ENCODE measurements at regions not wholly inside any gene's neighbourhood (a gene's known extent, or its start where the extent isn't known, plus 50 kb on each side); places are given as distances from the start of the nearest gene placed in this dataset.

DNA sequence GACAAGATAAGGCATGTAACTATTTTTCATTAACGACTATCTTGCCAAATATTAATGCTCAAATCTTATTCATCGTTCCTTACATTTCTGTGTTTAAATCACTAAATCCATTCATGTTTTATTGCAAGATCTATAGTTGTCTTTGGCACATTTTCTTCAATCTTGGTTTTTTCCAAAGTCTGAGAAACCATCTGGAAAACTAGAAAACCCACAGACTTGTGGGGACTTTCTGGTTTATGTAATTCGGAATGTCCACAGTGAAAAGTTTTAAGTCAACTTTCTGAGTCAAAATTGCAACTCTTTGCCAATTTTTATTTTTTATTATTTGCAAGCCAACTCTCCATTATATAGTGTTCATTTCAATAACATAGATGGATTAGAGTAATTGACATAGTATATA is 520.8 kb upstream of the ADAMTS5 start:
- H3K27ac ChIP-seq (ENCODE audit: low read depth, low read length) = no peak overlapping the region
- no peak overlapping the region for H3K9ac ChIP-seq (ENCODE audit: low read length)
- H3K79me2 ChIP-seq (ENCODE audit: control insufficient read depth, insufficient read depth, low read length, poor library complexity) = no peaks in the 10 kb centered on the region
- no peaks in the 10 kb centered on the region for H3K4me1 ChIP-seq (ENCODE audit: control insufficient read depth in 1 of 2, insufficient read depth in 2 of 2, low read length in 2 of 2)
- no peak overlapping the region for H3K18ac ChIP-seq (ENCODE audit: low read length)
- no peak overlapping the region for H3K4ac ChIP-seq (ENCODE audit: low read depth, low read length)
- H3K27me3 ChIP-seq (ENCODE audit: insufficient read depth, low read length) = no peaks in the 10 kb centered on the region
- H3K4me2 ChIP-seq (ENCODE audit: low read length) = no peak overlapping the region
- no peaks in the 10 kb centered on the region for H3K9me3 ChIP-seq (ENCODE audit: insufficient read depth, low read depth, low read length)
- no peak overlapping the region for H4K8ac ChIP-seq (ENCODE audit: low read depth, low read length)
- H4K12ac ChIP-seq (ENCODE audit: low read depth, low read length) = no peak overlapping the region
- H3K4me3 ChIP-seq (ENCODE audit: low read depth, low read length) = no peak overlapping the region
- WGBS (ENCODE audit: extremely low coverage, insufficient coverage, insufficient read length) = no CpG with 5 or more reads among the region's 3 CpGs
- no peak overlapping the region for H2BK12ac ChIP-seq (ENCODE audit: low read length)
- H2AFZ ChIP-seq (ENCODE audit: insufficient read depth, low read length, poor library complexity) = no peak overlapping the region
- no peak overlapping the region for H2BK5ac ChIP-seq (ENCODE audit: low read depth, low read length, poor library complexity)
- no peak overlapping the region for H3K23ac ChIP-seq (ENCODE audit: low read length)
- no peak overlapping the region for H3K14ac ChIP-seq (ENCODE audit: low read length)
- H3K79me1 ChIP-seq (ENCODE audit: low read length) = no peaks in the 10 kb centered on the region
- no peak for DNase-seq
- H3K36me3 ChIP-seq (ENCODE audit: control insufficient read depth in 1 of 2, insufficient read depth in 2 of 2, low read length in 2 of 2) = no peaks in the 10 kb centered on the region
- H2BK120ac ChIP-seq (ENCODE audit: insufficient read depth, low read length, poor library complexity) = no peak overlapping the region
- H2AK5ac ChIP-seq (ENCODE audit: low read length) = no peak overlapping the region
- no peak overlapping the region for H4K91ac ChIP-seq (ENCODE audit: low read depth, low read length)

GRCh38 chr21:27480841-27481261 is 514.0 kb upstream of the ADAMTS5 start:
- H3K79me2 ChIP-seq (ENCODE audit: control insufficient read depth, insufficient read depth, low read length, poor library complexity) = no peaks in the 10 kb centered on the region
- H4K91ac ChIP-seq (ENCODE audit: low read depth, low read length) = no peak overlapping the region
- no peak overlapping the region for H3K4me2 ChIP-seq (ENCODE audit: low read length)
- no peak overlapping the region for H4K12ac ChIP-seq (ENCODE audit: low read depth, low read length)
- H3K18ac ChIP-seq (ENCODE audit: low read length) = no peak overlapping the region
- no peak overlapping the region for H2AFZ ChIP-seq (ENCODE audit: insufficient read depth, low read length, poor library complexity)
- no peak overlapping the region for H2BK120ac ChIP-seq (ENCODE audit: insufficient read depth, low read length, poor library complexity)
- H4K8ac ChIP-seq (ENCODE audit: low read depth, low read length) = no peak overlapping the region
- no peak overlapping the region for H2BK12ac ChIP-seq (ENCODE audit: low read length)
- no peaks in the 10 kb centered on the region for H3K4me1 ChIP-seq (ENCODE audit: control insufficient read depth in 1 of 2, insufficient read depth in 2 of 2, low read length in 2 of 2)
- H3K9me3 ChIP-seq (ENCODE audit: insufficient read depth, low read depth, low read length) = no peaks in the 10 kb centered on the region
- no peaks in the 10 kb centered on the region for H3K79me1 ChIP-seq (ENCODE audit: low read length)
- H3K23ac ChIP-seq (ENCODE audit: low read length) = no peak overlapping the region
- no peak overlapping the region for H2AK5ac ChIP-seq (ENCODE audit: low read length)
- peak in 1 of 2 donors; percentile 23 for DNase-seq
- no peak overlapping the region for H3K14ac ChIP-seq (ENCODE audit: low read length)
- no peak overlapping the region for H2BK5ac ChIP-seq (ENCODE audit: low read depth, low read length, poor library complexity)
- no peak overlapping the region for H3K4ac ChIP-seq (ENCODE audit: low read depth, low read length)
- no peaks in the 10 kb centered on the region for H3K27me3 ChIP-seq (ENCODE audit: insufficient read depth, low read length)
- no peak overlapping the region for H3K27ac ChIP-seq (ENCODE audit: low read depth, low read length)
- H3K4me3 ChIP-seq (ENCODE audit: low read depth, low read length) = no peak overlapping the region
- H3K36me3 ChIP-seq (ENCODE audit: control insufficient read depth in 1 of 2, insufficient read depth in 2 of 2, low read length in 2 of 2) = no peaks in the 10 kb centered on the region
- WGBS (ENCODE audit: extremely low coverage, insufficient coverage, insufficient read length) = no CpG with 5 or more reads among the region's 2 CpGs
- no peak overlapping the region for H3K9ac ChIP-seq (ENCODE audit: low read length)

- no peaks in the 10 kb centered on the region for H3K27me3 ChIP-seq (ENCODE audit: insufficient read depth, low read length)
- H3K79me2 ChIP-seq (ENCODE audit: control insufficient read depth, insufficient read depth, low read length, poor library complexity) = no peaks in the 10 kb centered on the region
- H3K23ac ChIP-seq (ENCODE audit: low read length) = no peak overlapping the region
- no peak overlapping the region for H3K27ac ChIP-seq (ENCODE audit: low read depth, low read length)
- H3K4me1 ChIP-seq (ENCODE audit: control insufficient read depth in 1 of 2, insufficient read depth in 2 of 2, low read length in 2 of 2) = no peaks in the 10 kb centered on the region
- H3K36me3 ChIP-seq (ENCODE audit: control insufficient read depth in 1 of 2, insufficient read depth in 2 of 2, low read length in 2 of 2) = no peaks in the 10 kb centered on the region
- WGBS (ENCODE audit: extremely low coverage, insufficient coverage, insufficient read length) = no CpG with 5 or more reads among the region's 2 CpGs
- H3K9ac ChIP-seq (ENCODE audit: low read length) = no peak overlapping the region
- H4K91ac ChIP-seq (ENCODE audit: low read depth, low read length) = no peak overlapping the region
- no peak overlapping the region for H2BK5ac ChIP-seq (ENCODE audit: low read depth, low read length, poor library complexity)
- no peak overlapping the region for H2BK12ac ChIP-seq (ENCODE audit: low read length)
- no peaks in the 10 kb centered on the region for H3K9me3 ChIP-seq (ENCODE audit: insufficient read depth, low read depth, low read length)
- no peak overlapping the region for H4K12ac ChIP-seq (ENCODE audit: low read depth, low read length)
- no peak for DNase-seq
- H3K4me3 ChIP-seq (ENCODE audit: low read depth, low read length) = no peak overlapping the region
- no peak overlapping the region for H2BK120ac ChIP-seq (ENCODE audit: insufficient read depth, low read length, poor library complexity)
- no peaks in the 10 kb centered on the region for H3K79me1 ChIP-seq (ENCODE audit: low read length)
- no peak overlapping the region for H4K8ac ChIP-seq (ENCODE audit: low read depth, low read length)
- no peak overlapping the region for H3K18ac ChIP-seq (ENCODE audit: low read length)
- no peak overlapping the region for H2AK5ac ChIP-seq (ENCODE audit: low read length)
- no peak overlapping the region for H3K14ac ChIP-seq (ENCODE audit: low read length)
- no peak overlapping the region for H3K4ac ChIP-seq (ENCODE audit: low read depth, low read length)
- no peak overlapping the region for H3K4me2 ChIP-seq (ENCODE audit: low read length)
- H2AFZ ChIP-seq (ENCODE audit: insufficient read depth, low read length, poor library complexity) = no peak overlapping the region
Observed at GRCh38 chr21:27477296-27477695, 510.4 kb upstream of the ADAMTS5 start.

- H3K4ac ChIP-seq (ENCODE audit: low read depth, low read length) = no peak overlapping the region
- H2AFZ ChIP-seq (ENCODE audit: insufficient read depth, low read length, poor library complexity) = no peak overlapping the region
- no CpG with 5 or more reads among the region's 1 CpG for WGBS (ENCODE audit: extremely low coverage, insufficient coverage, insufficient read length)
- H4K91ac ChIP-seq (ENCODE audit: low read depth, low read length) = no peak overlapping the region
- H4K8ac ChIP-seq (ENCODE audit: low read depth, low read length) = no peak overlapping the region
- no peak overlapping the region for H3K4me2 ChIP-seq (ENCODE audit: low read length)
- peak in 1 of 2 donors; percentile 33 for DNase-seq
- no peaks in the 10 kb centered on the region for H3K79me2 ChIP-seq (ENCODE audit: control insufficient read depth, insufficient read depth, low read length, poor library complexity)
- H3K23ac ChIP-seq (ENCODE audit: low read length) = no peak overlapping the region
- no peak overlapping the region for H2BK5ac ChIP-seq (ENCODE audit: low read depth, low read length, poor library complexity)
- no peak overlapping the region for H2BK12ac ChIP-seq (ENCODE audit: low read length)
- H3K14ac ChIP-seq (ENCODE audit: low read length) = no peak overlapping the region
- no peaks in the 10 kb centered on the region for H3K27me3 ChIP-seq (ENCODE audit: insufficient read depth, low read length)
- H2BK120ac ChIP-seq (ENCODE audit: insufficient read depth, low read length, poor library complexity) = no peak overlapping the region
- H4K12ac ChIP-seq (ENCODE audit: low read depth, low read length) = no peak overlapping the region
- no peaks in the 10 kb centered on the region for H3K4me1 ChIP-seq (ENCODE audit: control insufficient read depth in 1 of 2, insufficient read depth in 2 of 2, low read length in 2 of 2)
- H3K27ac ChIP-seq (ENCODE audit: low read depth, low read length) = no peak overlapping the region
- H3K9ac ChIP-seq (ENCODE audit: low read length) = no peak overlapping the region
- no peak overlapping the region for H2AK5ac ChIP-seq (ENCODE audit: low read length)
- H3K4me3 ChIP-seq (ENCODE audit: low read depth, low read length) = no peak overlapping the region
- H3K18ac ChIP-seq (ENCODE audit: low read length) = no peak overlapping the region
- no peaks in the 10 kb centered on the region for H3K9me3 ChIP-seq (ENCODE audit: insufficient read depth, low read depth, low read length)
- no peaks in the 10 kb centered on the region for H3K79me1 ChIP-seq (ENCODE audit: low read length)
- no peaks in the 10 kb centered on the region for H3K36me3 ChIP-seq (ENCODE audit: control insufficient read depth in 1 of 2, insufficient read depth in 2 of 2, low read length in 2 of 2)
Observed at GRCh38 chr21:27476696-27477095, 509.8 kb upstream of the ADAMTS5 start.
